ENCODE measurements at regions not wholly inside any gene's neighbourhood (a gene's known extent, or its start where the extent isn't known, plus 50 kb on each side); places are given as distances from the start of the nearest gene placed in this dataset.
A peak's percentile ranks its signal among the peaks of the same experiment; 100 is the strongest.

GRCh38 chr1:29504709-29505410 lies 268.5 kb downstream of the PTPRU start:
- Histone ChIP-seq H3K36me3 (ENCODE audit: control insufficient read depth in 4 of 4, insufficient read depth in 3 of 4, low read depth in 1 of 4, low read length in 3 of 4) (no peaks in the 10 kb centered on the region), H3K9ac (ENCODE audit: low read depth in 1 of 2, low read length in 2 of 2) (no peak overlapping the region), H3K27me3 (ENCODE audit: control insufficient read depth in 4 of 4, insufficient read depth in 4 of 4, low read length in 3 of 4) (no peaks in the 10 kb centered on the region), H3K4me3 (ENCODE audit: low read depth in 1 of 3, low read length in 3 of 3) (no peak overlapping the region), H3K4me1 (ENCODE audit: control insufficient read depth in 4 of 4, insufficient read depth in 4 of 4, low read length in 3 of 4) (no peaks in the 10 kb centered on the region), H3K27ac (ENCODE audit: low read depth in 1 of 2, low read length in 2 of 2) (no peak overlapping the region), H3K9me3 (ENCODE audit: control insufficient read depth in 4 of 4, low read length in 3 of 4) (no peaks in the 10 kb centered on the region)
- TF ChIP-seq ZBTB33 (IDR thresholded peaks at IDR 0.05) (no peak), FOXA1 (IDR thresholded peaks at IDR 0.05) (no peak), CTCF (IDR thresholded peaks at IDR 0.05; ENCODE audit: low read depth, low read length, missing input control) (no peak), NR2F2 (IDR thresholded peaks at IDR 0.05) (no peak)
- peak; percentile 16 for DNase-seq (ENCODE audit: low spot score)
- 89% methylated on average over 8 of the region's 8 CpGs for WGBS

- peak; percentile 12 for DNase-seq (ENCODE audit: low spot score)
- no peak overlapping the region for H3K4me3 ChIP-seq (ENCODE audit: low read depth in 1 of 3, low read length in 3 of 3)
- H3K9me3 ChIP-seq (ENCODE audit: control insufficient read depth in 4 of 4, low read length in 3 of 4) = no peaks in the 10 kb centered on the region
- H3K36me3 ChIP-seq (ENCODE audit: control insufficient read depth in 4 of 4, insufficient read depth in 3 of 4, low read depth in 1 of 4, low read length in 3 of 4) = no peaks in the 10 kb centered on the region
- no peak overlapping the region for H3K9ac ChIP-seq (ENCODE audit: low read depth in 1 of 2, low read length in 2 of 2)
- H3K27ac ChIP-seq (ENCODE audit: low read depth in 1 of 2, low read length in 2 of 2) = no peak overlapping the region
- TF ChIP-seq REST (IDR thresholded peaks at IDR 0.05) (no peak), HNF4A (conservative IDR thresholded peaks at IDR 0.05) (no peak)
- TF ChIP-seq, protein P1, sequence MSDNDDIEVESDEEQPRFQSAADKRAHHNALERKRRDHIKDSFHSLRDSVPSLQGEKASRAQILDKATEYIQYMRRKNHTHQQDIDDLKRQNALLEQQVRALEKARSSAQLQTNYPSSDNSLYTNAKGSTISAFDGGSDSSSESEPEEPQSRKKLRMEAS (IDR thresholded peaks at IDR 0.05) = no peak
- WGBS = 48% methylated on average over 4 of the region's 4 CpGs
- no peaks in the 10 kb centered on the region for H3K4me1 ChIP-seq (ENCODE audit: control insufficient read depth in 4 of 4, insufficient read depth in 4 of 4, low read length in 3 of 4)
- no peaks in the 10 kb centered on the region for H3K27me3 ChIP-seq (ENCODE audit: control insufficient read depth in 4 of 4, insufficient read depth in 4 of 4, low read length in 3 of 4)
These were observed 267.9 kb downstream of the PTPRU start for GRCh38 chr1:29504196-29504595.
